NOMO-1 treated with DMSO at 0.1 percent for 48 hours (cell line): ENCODE measurements at regions not wholly inside any gene's neighbourhood (a gene's known extent, or its start where the extent isn't known, plus 50 kb on each side); places are given as distances from the start of the nearest gene placed in this dataset.

Experiments
- DNase-seq: peaks from one replicate; lab custom pipeline; 2025; ENCODE audit not compliant: unreplicated experiment; lab: John Stamatoyannopoulos, UW

DNA sequence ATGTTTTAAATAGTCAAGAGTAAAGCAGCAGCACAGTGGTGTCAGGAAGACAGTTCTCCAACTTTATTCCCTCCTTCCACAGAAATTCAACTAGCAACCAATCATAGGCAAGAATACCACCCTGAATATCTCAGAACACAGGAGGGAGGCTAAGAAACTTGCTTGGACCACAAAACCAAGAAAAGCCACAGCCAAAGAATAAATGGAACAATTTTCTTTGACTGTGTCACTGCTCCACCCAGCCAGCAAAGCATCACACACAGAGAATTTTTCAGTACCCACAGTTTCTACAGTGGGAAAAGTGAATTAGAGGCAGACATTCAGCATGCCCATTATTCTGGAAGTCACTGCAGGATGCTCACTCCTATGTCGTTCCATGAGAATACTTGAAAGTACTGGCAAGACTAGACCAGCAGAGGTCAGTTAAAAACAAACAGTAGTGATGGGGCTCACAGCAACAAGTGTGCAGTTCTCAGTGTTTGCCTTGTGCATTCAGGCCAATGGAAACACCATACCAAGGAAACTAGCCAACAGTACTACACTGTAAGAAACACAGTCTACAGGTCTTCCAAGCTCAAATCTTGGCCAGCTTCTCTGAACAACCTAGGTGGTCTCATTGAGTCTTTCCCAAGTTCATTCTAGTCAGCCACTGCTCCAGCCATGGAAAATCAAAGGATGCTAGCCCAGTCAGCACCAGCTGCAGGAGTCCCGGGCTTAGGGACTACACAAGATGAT, 56.8 kb upstream of the FOXG1 start:
- DNase-seq = no peak
